Thoracic aorta (tissue), 2 donors: ENCODE measurements at regions not wholly inside any gene's neighbourhood (a gene's known extent, or its start where the extent isn't known, plus 50 kb on each side); places are given as distances from the start of the nearest gene placed in this dataset.

Experiments
- ATAC-seq: fragments of 150-250 bp; one replicate; pipeline ENCODE4 v1.8.0; 2017; ENCODE audit warnings: low read depth; ENCODE audit not compliant: insufficient number of reproducible peaks, low FRiP score
- DNase-seq: peaks from one replicate; pipeline ENCODE4 v3.0.0-alpha.2; 2020; ENCODE audit warnings: low spot score
- H3K27ac ChIP-seq, 2 donors: fragments of 200-600 bp; sonication (generic); 1 replicate in 1 of 2; 2 replicates in 1 of 2; pipeline ENCODE4 v1.5.1; 2016; ENCODE audit warnings: mild to moderate bottlenecking in 2 of 2, moderate library complexity in 2 of 2
- H3K27me3 ChIP-seq: fragments of 200-600 bp; sonication (generic); replicated peaks from 2 replicates; pipeline ENCODE4 v1.6.0; 2016; ENCODE audit warnings: mild to moderate bottlenecking; ENCODE audit not compliant: insufficient read depth
- H3K36me3 ChIP-seq: fragments of 200-600 bp; sonication (generic); one replicate; pipeline ENCODE4 v1.5.1; 2016
- H3K4me1 ChIP-seq, 2 donors: fragments of 200-600 bp; sonication (generic); 1 replicate in 1 of 2; 2 replicates in 1 of 2; pipeline versions ENCODE4 v1.5.1 to v1.6.0; 2016; ENCODE audit warnings: low read depth in 2 of 2, mild to moderate bottlenecking in 1 of 2; ENCODE audit not compliant: control insufficient read depth in 1 of 2
- H3K4me3 ChIP-seq: fragments of 200-600 bp; sonication (generic); 2 replicates; pipeline ENCODE4 v1.5.1; 2016; ENCODE audit warnings: mild to moderate bottlenecking
- H3K9me3 ChIP-seq: fragments of 200-600 bp; sonication (generic); 2 replicates; pipeline ENCODE4 v1.5.1; 2016
- CTCF ChIP-seq: fragments of 200-600 bp; sonication (generic); IDR thresholded peaks from one replicate; pipeline ENCODE4 v1.5.1; 2019; ENCODE audit warnings: antibody characterized with exemption

GRCh38 chr6:134821928-134822864 is 127.7 kb downstream of the ALDH8A1 start:
- no peak overlapping the region for H3K27ac ChIP-seq

GRCh38 chr6:134821397-134821796 is 128.5 kb downstream of the ALDH8A1 start:
- DNase-seq: no peak
- ATAC-seq: no peak
- Histone ChIP-seq H3K9me3 (no peaks in the 10 kb centered on the region), H3K36me3 (no peaks in the 10 kb centered on the region), H3K27ac (peak overlapping the region in 1 of 2 donors; percentile 10), H3K4me1 (peaks cover 0 to 18% of the 10 kb centered on the region in 2 donors), H3K27me3 (no peaks in the 10 kb centered on the region), H3K4me3 (no peak overlapping the region)
- no peak for TF ChIP-seq CTCF

More at GRCh38 chr6:134821928-134822864, 127.7 kb downstream of the ALDH8A1 start:
- H3K4me3 ChIP-seq: no peak overlapping the region
- H3K4me1 ChIP-seq: peaks cover under 1 to 25% of the 10 kb centered on the region in 2 donors
- ATAC-seq: no peak
- no peak for DNase-seq
- no peak for TF ChIP-seq CTCF
- H3K9me3 ChIP-seq: no peaks in the 10 kb centered on the region
- H3K36me3 ChIP-seq: no peaks in the 10 kb centered on the region
- H3K27me3 ChIP-seq: no peaks in the 10 kb centered on the region

GRCh38 chr6:134819863-134820800 is 129.8 kb downstream of the ALDH8A1 start:
- DNase-seq (no peak), ATAC-seq (no peak)
- TF ChIP-seq CTCF: no peak
- no peak overlapping the region for H3K4me3 ChIP-seq
- no peak overlapping the region for H3K27ac ChIP-seq
- H3K36me3 ChIP-seq: no peaks in the 10 kb centered on the region
- no peaks in the 10 kb centered on the region for H3K27me3 ChIP-seq
- peaks cover 0 to 14% of the 10 kb centered on the region in 2 donors for H3K4me1 ChIP-seq
- H3K9me3 ChIP-seq: no peaks in the 10 kb centered on the region

GRCh38 chr6:134819236-134819635 is 130.7 kb downstream of the ALDH8A1 start:
- Histone ChIP-seq H3K27me3 (no peaks in the 10 kb centered on the region), H3K4me1 (peaks cover 0 to 14% of the 10 kb centered on the region in 2 donors), H3K9me3 (no peaks in the 10 kb centered on the region), H3K27ac (no peak overlapping the region), H3K36me3 (no peaks in the 10 kb centered on the region), H3K4me3 (no peak overlapping the region)
- no peak for TF ChIP-seq CTCF
- ATAC-seq: no peak
- DNase-seq: no peak

GRCh38 chr6:134817448-134817847 is 132.5 kb downstream of the ALDH8A1 start:
- H3K27me3 ChIP-seq: no peaks in the 10 kb centered on the region
- DNase-seq (no peak), ATAC-seq (no peak)
- H3K4me1 ChIP-seq: peaks cover 0 to 9% of the 10 kb centered on the region in 2 donors
- H3K4me3 ChIP-seq: no peak overlapping the region
- H3K27ac ChIP-seq: no peak overlapping the region
- H3K9me3 ChIP-seq: no peaks in the 10 kb centered on the region
- no peaks in the 10 kb centered on the region for H3K36me3 ChIP-seq
- no peak for TF ChIP-seq CTCF
